WTC11 (cell line): ENCODE measurements at regions not wholly inside any gene's neighbourhood (a gene's known extent, or its start where the extent isn't known, plus 50 kb on each side); places are given as distances from the start of the nearest gene placed in this dataset.

Source experiments
- CREB1 ChIP-seq: sonication (generic); formaldehyde crosslinking; IDR thresholded peaks from 2 replicates; pipeline ENCODE4 v1.8.0; 2023; ENCODE audit warnings: mild to moderate bottlenecking, missing genetic modification reagents
- ELF4 ChIP-seq: sonication (generic); formaldehyde crosslinking; IDR thresholded peaks from 2 replicates; pipeline ENCODE4 v1.8.1; 2022; ENCODE audit warnings: low read depth, mild to moderate bottlenecking, moderate library complexity, missing genetic modification reagents
- JUN ChIP-seq: sonication (generic); formaldehyde crosslinking; IDR thresholded peaks from 2 replicates; pipeline ENCODE4 v1.8.0; 2023; ENCODE audit warnings: mild to moderate bottlenecking, missing genetic modification reagents
- NR2C2 ChIP-seq: sonication (generic); formaldehyde crosslinking; IDR thresholded peaks from 2 replicates; pipeline ENCODE4 v1.8.0; 2022; ENCODE audit warnings: mild to moderate bottlenecking, missing genetic modification reagents
- OVOL2 ChIP-seq: fragments of 250-450 bp; sonication (Bioruptor Pico); IDR thresholded peaks from 2 replicates; pipeline ENCODE4 v1.9.0; 2021; ENCODE audit warnings: mild to moderate bottlenecking, borderline replicate concordance
- SMAD3 ChIP-seq: sonication (generic); formaldehyde crosslinking; IDR thresholded peaks from 2 replicates; pipeline ENCODE4 v1.8.0; 2022; ENCODE audit warnings: missing genetic modification reagents, mild to moderate bottlenecking, borderline replicate concordance
- ZNF416 ChIP-seq: fragments of 250-450 bp; sonication (Bioruptor Pico); IDR thresholded peaks from 2 replicates; pipeline ENCODE4 v1.9.0; 2021; ENCODE audit warnings: mild to moderate bottlenecking, inconsistent platforms
- TF ChIP-seq, protein P1 (sequence below): fragments of 200-600 bp; IDR thresholded peaks from 2 replicates; pipeline ENCODE4 v1.8.0; 2022; ENCODE audit warnings: antibody characterized with exemption
- TF ChIP-seq, protein P2 (sequence below): sonication (generic); formaldehyde crosslinking; IDR thresholded peaks from 2 replicates; pipeline ENCODE4 v1.8.1; 2023; ENCODE audit warnings: mild to moderate bottlenecking, missing genetic modification reagents, moderate library complexity
- TF ChIP-seq, protein P3 (sequence below): sonication (generic); formaldehyde crosslinking; IDR thresholded peaks from 2 replicates; pipeline ENCODE4 v1.8.1; 2022; ENCODE audit warnings: low read depth, missing genetic modification reagents, borderline replicate concordance
- TF ChIP-seq, protein P4 (sequence below): sonication (generic); formaldehyde crosslinking; IDR thresholded peaks from 2 replicates; pipeline ENCODE4 v1.8.0; 2022; ENCODE audit warnings: mild to moderate bottlenecking, missing genetic modification reagents
- TF ChIP-seq, protein P5 (sequence below): sonication (generic); formaldehyde crosslinking; IDR thresholded peaks from 2 replicates; pipeline ENCODE4 v1.8.0; 2023; ENCODE audit warnings: missing genetic modification reagents
- TF ChIP-seq, protein P6 (sequence below): sonication (generic); formaldehyde crosslinking; IDR thresholded peaks from 2 replicates; pipeline ENCODE4 v1.8.1; 2022; ENCODE audit warnings: missing genetic modification reagents, borderline replicate concordance
- TF ChIP-seq, protein P7 (sequence below): sonication (generic); formaldehyde crosslinking; IDR thresholded peaks from 2 replicates; pipeline ENCODE4 v1.8.0; 2022; ENCODE audit warnings: missing genetic modification reagents

DNA sequence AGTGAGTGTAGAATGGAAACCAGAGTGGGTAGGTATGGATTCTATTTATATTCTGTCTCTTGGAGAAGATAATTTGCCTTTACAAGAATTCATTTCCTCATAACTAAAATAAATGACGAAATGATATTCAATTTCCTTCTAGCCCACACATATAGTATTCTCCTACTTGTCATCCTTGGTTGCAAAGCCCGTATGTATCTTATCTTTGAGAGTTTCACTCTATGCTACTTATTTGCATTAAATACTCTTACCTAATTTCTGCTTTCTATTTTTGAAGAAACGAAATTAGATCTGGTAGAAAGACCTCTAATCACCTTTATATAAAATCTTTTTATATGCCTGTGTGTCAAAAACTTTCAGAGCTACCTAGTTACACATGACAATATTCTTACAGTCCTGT lies 457.7 kb downstream of the NKX6-1 start:
- TF ChIP-seq, protein P1, sequence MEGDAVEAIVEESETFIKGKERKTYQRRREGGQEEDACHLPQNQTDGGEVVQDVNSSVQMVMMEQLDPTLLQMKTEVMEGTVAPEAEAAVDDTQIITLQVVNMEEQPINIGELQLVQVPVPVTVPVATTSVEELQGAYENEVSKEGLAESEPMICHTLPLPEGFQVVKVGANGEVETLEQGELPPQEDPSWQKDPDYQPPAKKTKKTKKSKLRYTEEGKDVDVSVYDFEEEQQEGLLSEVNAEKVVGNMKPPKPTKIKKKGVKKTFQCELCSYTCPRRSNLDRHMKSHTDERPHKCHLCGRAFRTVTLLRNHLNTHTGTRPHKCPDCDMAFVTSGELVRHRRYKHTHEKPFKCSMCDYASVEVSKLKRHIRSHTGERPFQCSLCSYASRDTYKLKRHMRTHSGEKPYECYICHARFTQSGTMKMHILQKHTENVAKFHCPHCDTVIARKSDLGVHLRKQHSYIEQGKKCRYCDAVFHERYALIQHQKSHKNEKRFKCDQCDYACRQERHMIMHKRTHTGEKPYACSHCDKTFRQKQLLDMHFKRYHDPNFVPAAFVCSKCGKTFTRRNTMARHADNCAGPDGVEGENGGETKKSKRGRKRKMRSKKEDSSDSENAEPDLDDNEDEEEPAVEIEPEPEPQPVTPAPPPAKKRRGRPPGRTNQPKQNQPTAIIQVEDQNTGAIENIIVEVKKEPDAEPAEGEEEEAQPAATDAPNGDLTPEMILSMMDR: no peak
- TF ChIP-seq, protein P2, sequence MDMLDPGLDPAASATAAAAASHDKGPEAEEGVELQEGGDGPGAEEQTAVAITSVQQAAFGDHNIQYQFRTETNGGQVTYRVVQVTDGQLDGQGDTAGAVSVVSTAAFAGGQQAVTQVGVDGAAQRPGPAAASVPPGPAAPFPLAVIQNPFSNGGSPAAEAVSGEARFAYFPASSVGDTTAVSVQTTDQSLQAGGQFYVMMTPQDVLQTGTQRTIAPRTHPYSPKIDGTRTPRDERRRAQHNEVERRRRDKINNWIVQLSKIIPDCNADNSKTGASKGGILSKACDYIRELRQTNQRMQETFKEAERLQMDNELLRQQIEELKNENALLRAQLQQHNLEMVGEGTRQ (CRISPR knock-in tag): no peak
- TF ChIP-seq CREB1: no peak
- TF ChIP-seq, protein P3, sequence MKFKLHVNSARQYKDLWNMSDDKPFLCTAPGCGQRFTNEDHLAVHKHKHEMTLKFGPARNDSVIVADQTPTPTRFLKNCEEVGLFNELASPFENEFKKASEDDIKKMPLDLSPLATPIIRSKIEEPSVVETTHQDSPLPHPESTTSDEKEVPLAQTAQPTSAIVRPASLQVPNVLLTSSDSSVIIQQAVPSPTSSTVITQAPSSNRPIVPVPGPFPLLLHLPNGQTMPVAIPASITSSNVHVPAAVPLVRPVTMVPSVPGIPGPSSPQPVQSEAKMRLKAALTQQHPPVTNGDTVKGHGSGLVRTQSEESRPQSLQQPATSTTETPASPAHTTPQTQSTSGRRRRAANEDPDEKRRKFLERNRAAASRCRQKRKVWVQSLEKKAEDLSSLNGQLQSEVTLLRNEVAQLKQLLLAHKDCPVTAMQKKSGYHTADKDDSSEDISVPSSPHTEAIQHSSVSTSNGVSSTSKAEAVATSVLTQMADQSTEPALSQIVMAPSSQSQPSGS (CRISPR knock-in tag): no peak
- TF ChIP-seq, protein P4, sequence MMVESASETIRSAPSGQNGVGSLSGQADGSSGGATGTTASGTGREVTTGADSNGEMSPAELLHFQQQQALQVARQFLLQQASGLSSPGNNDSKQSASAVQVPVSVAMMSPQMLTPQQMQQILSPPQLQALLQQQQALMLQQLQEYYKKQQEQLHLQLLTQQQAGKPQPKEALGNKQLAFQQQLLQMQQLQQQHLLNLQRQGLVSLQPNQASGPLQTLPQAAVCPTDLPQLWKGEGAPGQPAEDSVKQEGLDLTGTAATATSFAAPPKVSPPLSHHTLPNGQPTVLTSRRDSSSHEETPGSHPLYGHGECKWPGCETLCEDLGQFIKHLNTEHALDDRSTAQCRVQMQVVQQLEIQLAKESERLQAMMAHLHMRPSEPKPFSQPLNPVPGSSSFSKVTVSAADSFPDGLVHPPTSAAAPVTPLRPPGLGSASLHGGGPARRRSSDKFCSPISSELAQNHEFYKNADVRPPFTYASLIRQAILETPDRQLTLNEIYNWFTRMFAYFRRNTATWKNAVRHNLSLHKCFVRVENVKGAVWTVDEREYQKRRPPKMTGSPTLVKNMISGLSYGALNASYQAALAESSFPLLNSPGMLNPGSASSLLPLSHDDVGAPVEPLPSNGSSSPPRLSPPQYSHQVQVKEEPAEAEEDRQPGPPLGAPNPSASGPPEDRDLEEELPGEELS: no peak
- TF ChIP-seq, protein P5, sequence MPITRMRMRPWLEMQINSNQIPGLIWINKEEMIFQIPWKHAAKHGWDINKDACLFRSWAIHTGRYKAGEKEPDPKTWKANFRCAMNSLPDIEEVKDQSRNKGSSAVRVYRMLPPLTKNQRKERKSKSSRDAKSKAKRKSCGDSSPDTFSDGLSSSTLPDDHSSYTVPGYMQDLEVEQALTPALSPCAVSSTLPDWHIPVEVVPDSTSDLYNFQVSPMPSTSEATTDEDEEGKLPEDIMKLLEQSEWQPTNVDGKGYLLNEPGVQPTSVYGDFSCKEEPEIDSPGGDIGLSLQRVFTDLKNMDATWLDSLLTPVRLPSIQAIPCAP: no peak
- TF ChIP-seq, protein P6, sequence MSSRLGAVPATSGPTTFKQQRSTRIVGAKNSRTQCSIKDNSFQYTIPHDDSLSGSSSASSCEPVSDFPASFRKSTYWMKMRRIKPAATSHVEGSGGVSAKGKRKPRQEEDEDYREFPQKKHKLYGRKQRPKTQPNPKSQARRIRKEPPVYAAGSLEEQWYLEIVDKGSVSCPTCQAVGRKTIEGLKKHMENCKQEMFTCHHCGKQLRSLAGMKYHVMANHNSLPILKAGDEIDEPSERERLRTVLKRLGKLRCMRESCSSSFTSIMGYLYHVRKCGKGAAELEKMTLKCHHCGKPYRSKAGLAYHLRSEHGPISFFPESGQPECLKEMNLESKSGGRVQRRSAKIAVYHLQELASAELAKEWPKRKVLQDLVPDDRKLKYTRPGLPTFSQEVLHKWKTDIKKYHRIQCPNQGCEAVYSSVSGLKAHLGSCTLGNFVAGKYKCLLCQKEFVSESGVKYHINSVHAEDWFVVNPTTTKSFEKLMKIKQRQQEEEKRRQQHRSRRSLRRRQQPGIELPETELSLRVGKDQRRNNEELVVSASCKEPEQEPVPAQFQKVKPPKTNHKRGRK (CRISPR knock-in tag): no peak
- no peak for TF ChIP-seq NR2C2 (CRISPR knock-in tag)
- no peak for TF ChIP-seq OVOL2
- no peak for TF ChIP-seq SMAD3 (CRISPR knock-in tag)
- TF ChIP-seq ZNF416 (CRISPR knock-in tag): no peak
- no peak for TF ChIP-seq ELF4 (CRISPR knock-in tag)
- TF ChIP-seq, protein P7, sequence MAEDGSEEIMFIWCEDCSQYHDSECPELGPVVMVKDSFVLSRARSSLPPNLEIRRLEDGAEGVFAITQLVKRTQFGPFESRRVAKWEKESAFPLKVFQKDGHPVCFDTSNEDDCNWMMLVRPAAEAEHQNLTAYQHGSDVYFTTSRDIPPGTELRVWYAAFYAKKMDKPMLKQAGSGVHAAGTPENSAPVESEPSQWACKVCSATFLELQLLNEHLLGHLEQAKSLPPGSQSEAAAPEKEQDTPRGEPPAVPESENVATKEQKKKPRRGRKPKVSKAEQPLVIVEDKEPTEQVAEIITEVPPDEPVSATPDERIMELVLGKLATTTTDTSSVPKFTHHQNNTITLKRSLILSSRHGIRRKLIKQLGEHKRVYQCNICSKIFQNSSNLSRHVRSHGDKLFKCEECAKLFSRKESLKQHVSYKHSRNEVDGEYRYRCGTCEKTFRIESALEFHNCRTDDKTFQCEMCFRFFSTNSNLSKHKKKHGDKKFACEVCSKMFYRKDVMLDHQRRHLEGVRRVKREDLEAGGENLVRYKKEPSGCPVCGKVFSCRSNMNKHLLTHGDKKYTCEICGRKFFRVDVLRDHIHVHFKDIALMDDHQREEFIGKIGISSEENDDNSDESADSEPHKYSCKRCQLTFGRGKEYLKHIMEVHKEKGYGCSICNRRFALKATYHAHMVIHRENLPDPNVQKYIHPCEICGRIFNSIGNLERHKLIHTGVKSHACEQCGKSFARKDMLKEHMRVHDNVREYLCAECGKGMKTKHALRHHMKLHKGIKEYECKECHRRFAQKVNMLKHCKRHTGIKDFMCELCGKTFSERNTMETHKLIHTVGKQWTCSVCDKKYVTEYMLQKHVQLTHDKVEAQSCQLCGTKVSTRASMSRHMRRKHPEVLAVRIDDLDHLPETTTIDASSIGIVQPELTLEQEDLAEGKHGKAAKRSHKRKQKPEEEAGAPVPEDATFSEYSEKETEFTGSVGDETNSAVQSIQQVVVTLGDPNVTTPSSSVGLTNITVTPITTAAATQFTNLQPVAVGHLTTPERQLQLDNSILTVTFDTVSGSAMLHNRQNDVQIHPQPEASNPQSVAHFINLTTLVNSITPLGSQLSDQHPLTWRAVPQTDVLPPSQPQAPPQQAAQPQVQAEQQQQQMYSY (CRISPR knock-in tag): no peak
- TF ChIP-seq JUN: no peak
